Right lobe of liver (tissue), 6 donors: ENCODE measurements at regions not wholly inside any gene's neighbourhood (a gene's known extent, or its start where the extent isn't known, plus 50 kb on each side); places are given as distances from the start of the nearest gene placed in this dataset.

Experiments used
- ATAC-seq, 4 donors: fragments of 200-7000 bp; cut with Tn5 transposase; one replicate each; pipeline ENCODE4 v1.9.1; 2020; ENCODE audit warnings: mild to moderate bottlenecking in 4 of 4, moderate library complexity in 4 of 4
- DNase-seq, 3 donors: peaks; one replicate each; pipeline ENCODE4 v3.0.0-alpha.2; 2020
- H3K27ac ChIP-seq, 3 donors: fragments of 200-600 bp; one replicate each; pipeline ENCODE4 v1.8.0; 2022
- H3K27me3 ChIP-seq, 2 donors: fragments of 200-600 bp; one replicate each; pipeline ENCODE4 v1.8.0; 2022
- H3K36me3 ChIP-seq, 4 donors: fragments of 200-600 bp; sonication (generic) in 1 of 4; one replicate each; pipeline versions ENCODE4 v1.5.1 to v1.8.0; 2017 to 2022; ENCODE audit warnings: control low read depth in 1 of 4
- H3K4me1 ChIP-seq, 4 donors: fragments of 200-600 bp; sonication (generic) in 1 of 4; one replicate each; pipeline versions ENCODE4 v1.5.1 to v1.8.0; 2017 to 2022; ENCODE audit warnings: control low read depth in 1 of 4
- H3K4me3 ChIP-seq, 3 donors: fragments of 200-600 bp; one replicate each; pipeline ENCODE4 v1.8.0; 2022
- H3K9me3 ChIP-seq, 4 donors: fragments of 200-600 bp; sonication (generic) in 1 of 4; one replicate each; pipeline versions ENCODE4 v1.5.1 to v1.8.0; 2017 to 2022; ENCODE audit warnings: control low read depth in 1 of 4
- CTCF ChIP-seq, 4 donors: fragments of 200-600 bp in 3 of 4; fragments of 450-650 bp in 1 of 4; IDR thresholded peaks; one replicate each; pipeline versions ENCODE4 v1.5.1 to v1.8.0; 2016 to 2022; ENCODE audit warnings: antibody characterized with exemption in 4 of 4, mild to moderate bottlenecking in 2 of 4
- POLR2A ChIP-seq: fragments of 450-650 bp; IDR thresholded peaks from one replicate; pipeline ENCODE4 v1.6.1; 2017; ENCODE audit warnings: antibody characterized with exemption, mild to moderate bottlenecking
- WGBS: methylation state at CpG from one replicate; pipeline ENCODE4 v1.1.6; 2018; ENCODE audit warnings: low coverage, low lambda C conversion rate; ENCODE audit not compliant: insufficient coverage; ENCODE audit errors: missing lambda C conversion rate; 5-methylcytosine and 5-hydroxymethylcytosine counted together
- intact Hi-C, 2 donors: fragments of 100-400 bp; cut with DNase I; formaldehyde crosslinking; loops; one replicate each; pipeline versions ENCODE4 v1.11.2 to v1.14.1; 2022
- donor health status: DM: no; HTN: yes; CAD: no.
- donor health status: DM: no; HTN: no; CAD: no.
- donor health status: DM: no; HTN: no; CAD: no.
- donor health status: DM: no; HTN: yes; CAD: no.
- donor health status: DM: no; HTN: yes; CAD: no.

GRCh38 chr11:116640641-116641402 lies 132.0 kb downstream of the BUD13 start:
- ATAC-seq: no peak
- Histone ChIP-seq H3K9me3 (no peaks in the 10 kb centered on the region), H3K27ac (no peak overlapping the region), H3K4me3 (no peak overlapping the region), H3K36me3 (no peaks in the 10 kb centered on the region), H3K27me3 (no peaks in the 10 kb centered on the region), H3K4me1 (no peaks in the 10 kb centered on the region)
- DNase-seq: no peak
- WGBS: no CpG with 5 or more reads among the region's 7 CpGs
- intact Hi-C loops: no loop called here
- TF ChIP-seq POLR2A (no peak), CTCF (IDR thresholded peaks at IDR 0.05) (no peak)

DNA sequence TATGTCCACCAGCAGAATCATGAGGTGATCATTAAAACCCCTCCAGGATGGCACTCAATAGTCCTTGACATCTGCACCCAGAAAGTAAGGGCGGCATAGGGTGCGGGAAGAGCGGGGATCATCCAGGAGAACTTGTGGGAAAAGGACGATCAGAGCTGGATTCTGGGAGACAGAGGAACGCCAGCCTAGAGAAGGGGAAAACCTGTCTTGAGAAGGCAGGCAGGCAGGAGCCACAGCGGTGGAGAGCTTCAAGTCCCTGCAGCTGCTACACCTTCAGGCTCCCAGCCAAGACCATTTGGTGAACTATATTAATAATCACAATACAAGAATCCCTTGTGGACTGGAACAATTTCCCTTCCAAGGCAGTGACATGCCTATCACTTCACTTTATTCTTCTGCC lies 134.3 kb downstream of the BUD13 start:
- no peak for DNase-seq
- Histone ChIP-seq H3K4me3 (no peak overlapping the region), H3K36me3 (no peaks in the 10 kb centered on the region), H3K27ac (no peak overlapping the region), H3K27me3 (no peaks in the 10 kb centered on the region), H3K9me3 (no peaks in the 10 kb centered on the region), H3K4me1 (peaks cover 0 to 4% (median 2%) of the 10 kb centered on the region in 4 donors)
- TF ChIP-seq CTCF (IDR thresholded peaks at IDR 0.05) (no peak), POLR2A (no peak)
- intact Hi-C loops: no loop called here
- 100% methylated on average over 1 of the region's 6 CpGs for WGBS
- ATAC-seq: no peak

DNA sequence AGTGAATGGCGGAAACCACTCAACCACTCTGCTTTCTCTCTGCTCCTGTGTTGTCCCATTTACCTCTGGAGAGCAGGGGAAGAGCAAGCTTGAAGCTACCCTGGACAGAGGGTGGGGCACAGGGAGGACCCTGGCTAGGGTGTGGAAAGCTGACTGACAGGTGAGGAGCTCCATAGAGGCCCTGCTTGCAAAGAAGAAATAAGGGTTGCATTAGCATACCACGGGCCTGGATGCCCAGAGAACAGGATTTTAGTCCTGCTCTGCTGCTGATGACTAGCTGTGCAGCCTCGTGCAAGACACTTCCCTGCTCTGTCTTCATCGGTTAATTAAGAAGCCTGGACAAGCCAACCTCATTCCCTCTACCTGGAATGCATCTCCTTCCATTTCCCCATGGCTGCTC lies 135.0 kb downstream of the BUD13 start:
- H3K36me3 ChIP-seq: no peaks in the 10 kb centered on the region
- no peaks in the 10 kb centered on the region for H3K27me3 ChIP-seq
- no peak overlapping the region for H3K4me3 ChIP-seq
- intact Hi-C loops: no loop called here
- TF ChIP-seq CTCF (IDR thresholded peaks at IDR 0.05): no peak
- no peak overlapping the region for H3K27ac ChIP-seq
- WGBS: 52% methylated on average over 4 of the region's 4 CpGs
- no peak for DNase-seq
- H3K9me3 ChIP-seq: no peaks in the 10 kb centered on the region
- no peak for ATAC-seq
- peaks cover 0 to 4% (median 2%) of the 10 kb centered on the region in 4 donors for H3K4me1 ChIP-seq

DNA sequence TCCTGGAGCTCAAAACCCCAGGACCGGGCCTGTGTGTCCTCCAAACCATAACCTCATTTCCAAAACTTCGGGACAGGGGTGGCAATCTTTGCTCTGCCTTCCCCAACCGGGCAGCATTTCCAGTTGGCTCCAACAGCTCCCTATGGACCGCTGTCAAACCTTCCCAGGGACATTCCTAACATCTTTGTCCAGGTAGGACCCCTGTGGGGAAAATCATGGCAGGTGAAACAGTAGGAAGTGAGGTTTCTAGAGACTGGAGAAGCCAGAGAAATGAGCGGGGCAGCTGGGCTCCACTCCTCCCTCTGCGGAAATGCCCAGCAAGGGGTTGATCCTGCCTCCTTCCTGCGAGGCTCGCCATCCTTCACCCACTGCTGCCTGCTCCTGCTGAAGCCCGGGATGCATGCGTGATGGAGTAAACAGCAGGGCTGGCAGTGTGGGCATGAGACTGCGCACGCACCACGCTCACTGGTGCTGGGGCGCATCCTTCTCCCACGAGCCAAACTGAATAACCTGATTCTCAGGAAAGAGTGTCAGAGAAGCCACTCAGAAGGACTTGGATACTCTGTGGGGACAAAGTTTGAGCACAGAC lies 136.4 kb downstream of the BUD13 start:
- ATAC-seq (no peak), DNase-seq (no peak)
- no peak overlapping the region for H3K4me3 ChIP-seq
- peaks cover 0 to 4% (median 2%) of the 10 kb centered on the region in 4 donors for H3K4me1 ChIP-seq
- no peaks in the 10 kb centered on the region for H3K36me3 ChIP-seq
- H3K27ac ChIP-seq: no peak overlapping the region
- 86% methylated on average over 3 of the region's 15 CpGs for WGBS
- no peaks in the 10 kb centered on the region for H3K27me3 ChIP-seq
- H3K9me3 ChIP-seq: no peaks in the 10 kb centered on the region
- intact Hi-C loops: no loop called here
- TF ChIP-seq POLR2A (no peak), CTCF (IDR thresholded peaks at IDR 0.05) (no peak)
